Neural cell (in vitro differentiated cells): ENCODE measurements at regions not wholly inside any gene's neighbourhood (a gene's known extent, or its start where the extent isn't known, plus 50 kb on each side); places are given as distances from the start of the nearest gene placed in this dataset.

Experiments
- H2AFZ ChIP-seq: fragments of 200-600, 300-800 bp; sonication (generic), shearing (Covaris generic); 2 replicates; pipeline ENCODE4 v1.6.0; 2014; ENCODE audit warnings: low read depth, mild to moderate bottlenecking, antibody characterized with exemption, low read length, moderate library complexity
- H3F3A ChIP-seq: fragments of 200-600 bp; shearing (Covaris generic); 2 replicates; pipeline ENCODE4 v1.6.1; 2016; ENCODE audit warnings: mild to moderate bottlenecking, moderate library complexity, mixed read lengths, antibody characterized with exemption, low read length; ENCODE audit not compliant: insufficient read depth, poor library complexity, severe bottlenecking
- H3K27ac ChIP-seq: fragments of 200-600, 300-800 bp; sonication (generic), shearing (Covaris generic); 2 replicates; pipeline ENCODE4 v1.5.1; 2014; ENCODE audit warnings: mild to moderate bottlenecking, low read length, moderate library complexity
- H3K27me3 ChIP-seq: fragments of 300-800, 200-600 bp; sonication (generic), shearing (Covaris generic); 2 replicates; pipeline ENCODE4 v1.6.0; 2014; ENCODE audit warnings: mild to moderate bottlenecking, low read depth, low read length, moderate library complexity; ENCODE audit not compliant: insufficient read depth
- H3K36me3 ChIP-seq: fragments of 300-800, 200-600 bp; sonication (generic), shearing (Covaris generic); 2 replicates; pipeline ENCODE4 v1.5.1; 2014; ENCODE audit warnings: mild to moderate bottlenecking, antibody characterized with exemption, low read length, moderate library complexity; ENCODE audit not compliant: insufficient read depth
- H3K4me2 ChIP-seq: fragments of 300-800, 200-600 bp; sonication (generic), shearing (Covaris generic); 2 replicates; pipeline ENCODE4 v1.6.0; 2014; ENCODE audit warnings: mild to moderate bottlenecking, low read length
- H3K4me3 ChIP-seq: fragments of 300-800, 200-600 bp; sonication (generic), shearing (Covaris generic); 2 replicates; pipeline ENCODE4 v1.5.1; 2014; ENCODE audit warnings: mild to moderate bottlenecking, low read length, moderate library complexity
- H3K79me2 ChIP-seq: fragments of 200-600 bp; shearing (Covaris generic); replicated peaks from 2 replicates; pipeline ENCODE4 v1.6.0; 2014; ENCODE audit warnings: mild to moderate bottlenecking, low read length, moderate library complexity; ENCODE audit not compliant: insufficient read depth
- H3K9ac ChIP-seq: fragments of 300-800, 200-600 bp; sonication (generic), shearing (Covaris generic); 2 replicates; pipeline ENCODE4 v1.6.1; 2016; ENCODE audit warnings: mild to moderate bottlenecking, low read length, mixed read lengths
- H3K9me2 ChIP-seq: fragments of 200-600 bp; shearing (Covaris generic); 2 replicates; pipeline ENCODE4 v1.6.1; 2016; ENCODE audit warnings: mild to moderate bottlenecking, low read length, mixed read lengths; ENCODE audit not compliant: insufficient read depth
- H3K9me3 ChIP-seq: fragments of 200-600, 300-800 bp; sonication (generic), shearing (Covaris generic); 2 replicates; pipeline ENCODE4 v1.6.1; 2016; ENCODE audit warnings: mild to moderate bottlenecking, mixed run types, low read length, moderate library complexity, mixed read lengths
- H4K20me1 ChIP-seq: fragments of 200-600 bp; shearing (Covaris generic); 2 replicates; pipeline ENCODE4 v1.6.1; 2016; ENCODE audit warnings: mild to moderate bottlenecking, mixed run types; ENCODE audit not compliant: insufficient read depth
- EP300 ChIP-seq: fragments of 450-650 bp; conservative IDR thresholded peaks from 2 replicates; pipeline ENCODE4 v1.6.1; 2014; ENCODE audit warnings: antibody characterized with exemption, mild to moderate bottlenecking, moderate library complexity; ENCODE audit not compliant: poor library complexity, severe bottlenecking
- EZH2 ChIP-seq: fragments of 200-600, 300-800 bp; shearing (Covaris generic), sonication (generic); IDR thresholded peaks from 2 replicates; pipeline ENCODE4 v1.6.1; 2014; ENCODE audit warnings: antibody characterized with exemption, low read length, borderline replicate concordance, mild to moderate bottlenecking; ENCODE audit not compliant: insufficient read depth, poor library complexity, severe bottlenecking
- MXI1 ChIP-seq: fragments of 450-650 bp; conservative IDR thresholded peaks from 2 replicates; pipeline ENCODE4 v1.6.1; 2014; ENCODE audit warnings: antibody characterized with exemption, mild to moderate bottlenecking; ENCODE audit not compliant: poor library complexity, severe bottlenecking
- POLR2AphosphoS5 ChIP-seq: IDR thresholded peaks from 2 replicates; pipeline ENCODE4 v1.6.1; 2012
- RAD21 ChIP-seq: fragments of 450-650 bp; conservative IDR thresholded peaks from 2 replicates; pipeline ENCODE4 v1.6.1; 2014; ENCODE audit warnings: antibody characterized with exemption, mild to moderate bottlenecking, moderate library complexity
- SMC3 ChIP-seq: fragments of 450-650 bp; conservative IDR thresholded peaks from 2 replicates; pipeline ENCODE4 v1.6.1; 2014; ENCODE audit warnings: antibody characterized with exemption, mild to moderate bottlenecking, moderate library complexity; ENCODE audit not compliant: poor library complexity
- TAF1 ChIP-seq: IDR thresholded peaks from 2 replicates; pipeline ENCODE4 v1.6.1; 2012; ENCODE audit warnings: low read depth
- TF ChIP-seq, protein P1 (sequence below): IDR thresholded peaks from 2 replicates; pipeline ENCODE4 v1.6.1; 2012; ENCODE audit warnings: borderline replicate concordance
- TF ChIP-seq, protein P2 (sequence below): fragments of 450-650 bp; IDR thresholded peaks from 2 replicates; pipeline ENCODE4 v1.5.1; 2014; ENCODE audit warnings: antibody characterized with exemption, mild to moderate bottlenecking, moderate library complexity; ENCODE audit not compliant: poor library complexity, severe bottlenecking

DNA sequence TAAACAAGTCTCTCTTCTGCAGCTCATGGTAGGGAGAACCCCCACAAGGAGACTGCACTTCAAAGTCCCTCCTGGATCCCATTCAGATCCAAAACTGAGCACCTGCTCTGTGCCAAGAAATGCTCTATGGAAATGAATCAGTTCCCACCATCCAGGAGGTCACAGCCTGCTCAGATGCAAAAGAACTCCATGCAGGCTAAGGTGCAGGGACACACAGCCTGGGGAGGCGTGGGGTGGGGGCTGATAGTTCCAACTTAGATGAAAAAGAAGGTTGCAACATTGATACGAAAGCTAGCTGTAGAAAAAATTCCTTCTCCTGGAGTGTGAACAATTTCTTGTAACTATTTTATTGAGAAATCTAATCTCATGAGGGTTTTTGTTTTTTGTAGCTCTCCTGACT is 111.0 kb upstream of the TMEM170B start:
- Histone ChIP-seq H3K9ac (no peak overlapping the region), H3K4me3 (no peak overlapping the region), H3K4me2 (no peak overlapping the region), H3K27me3 (no peaks in the 10 kb centered on the region), H3K36me3 (no peaks in the 10 kb centered on the region), H3F3A (no peaks in the 10 kb centered on the region), H3K9me2 (no peaks in the 10 kb centered on the region), H4K20me1 (no peaks in the 10 kb centered on the region), H2AFZ (no peak overlapping the region), H3K79me2 (no peaks in the 10 kb centered on the region), H3K9me3 (no peaks in the 10 kb centered on the region), H3K27ac (no peak overlapping the region)
- no peak for TF ChIP-seq EZH2
- TF ChIP-seq MXI1: no peak
- no peak for TF ChIP-seq RAD21
- TF ChIP-seq, protein P1, sequence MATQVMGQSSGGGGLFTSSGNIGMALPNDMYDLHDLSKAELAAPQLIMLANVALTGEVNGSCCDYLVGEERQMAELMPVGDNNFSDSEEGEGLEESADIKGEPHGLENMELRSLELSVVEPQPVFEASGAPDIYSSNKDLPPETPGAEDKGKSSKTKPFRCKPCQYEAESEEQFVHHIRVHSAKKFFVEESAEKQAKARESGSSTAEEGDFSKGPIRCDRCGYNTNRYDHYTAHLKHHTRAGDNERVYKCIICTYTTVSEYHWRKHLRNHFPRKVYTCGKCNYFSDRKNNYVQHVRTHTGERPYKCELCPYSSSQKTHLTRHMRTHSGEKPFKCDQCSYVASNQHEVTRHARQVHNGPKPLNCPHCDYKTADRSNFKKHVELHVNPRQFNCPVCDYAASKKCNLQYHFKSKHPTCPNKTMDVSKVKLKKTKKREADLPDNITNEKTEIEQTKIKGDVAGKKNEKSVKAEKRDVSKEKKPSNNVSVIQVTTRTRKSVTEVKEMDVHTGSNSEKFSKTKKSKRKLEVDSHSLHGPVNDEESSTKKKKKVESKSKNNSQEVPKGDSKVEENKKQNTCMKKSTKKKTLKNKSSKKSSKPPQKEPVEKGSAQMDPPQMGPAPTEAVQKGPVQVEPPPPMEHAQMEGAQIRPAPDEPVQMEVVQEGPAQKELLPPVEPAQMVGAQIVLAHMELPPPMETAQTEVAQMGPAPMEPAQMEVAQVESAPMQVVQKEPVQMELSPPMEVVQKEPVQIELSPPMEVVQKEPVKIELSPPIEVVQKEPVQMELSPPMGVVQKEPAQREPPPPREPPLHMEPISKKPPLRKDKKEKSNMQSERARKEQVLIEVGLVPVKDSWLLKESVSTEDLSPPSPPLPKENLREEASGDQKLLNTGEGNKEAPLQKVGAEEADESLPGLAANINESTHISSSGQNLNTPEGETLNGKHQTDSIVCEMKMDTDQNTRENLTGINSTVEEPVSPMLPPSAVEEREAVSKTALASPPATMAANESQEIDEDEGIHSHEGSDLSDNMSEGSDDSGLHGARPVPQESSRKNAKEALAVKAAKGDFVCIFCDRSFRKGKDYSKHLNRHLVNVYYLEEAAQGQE: no peak
- TF ChIP-seq POLR2AphosphoS5: no peak
- TF ChIP-seq, protein P2, sequence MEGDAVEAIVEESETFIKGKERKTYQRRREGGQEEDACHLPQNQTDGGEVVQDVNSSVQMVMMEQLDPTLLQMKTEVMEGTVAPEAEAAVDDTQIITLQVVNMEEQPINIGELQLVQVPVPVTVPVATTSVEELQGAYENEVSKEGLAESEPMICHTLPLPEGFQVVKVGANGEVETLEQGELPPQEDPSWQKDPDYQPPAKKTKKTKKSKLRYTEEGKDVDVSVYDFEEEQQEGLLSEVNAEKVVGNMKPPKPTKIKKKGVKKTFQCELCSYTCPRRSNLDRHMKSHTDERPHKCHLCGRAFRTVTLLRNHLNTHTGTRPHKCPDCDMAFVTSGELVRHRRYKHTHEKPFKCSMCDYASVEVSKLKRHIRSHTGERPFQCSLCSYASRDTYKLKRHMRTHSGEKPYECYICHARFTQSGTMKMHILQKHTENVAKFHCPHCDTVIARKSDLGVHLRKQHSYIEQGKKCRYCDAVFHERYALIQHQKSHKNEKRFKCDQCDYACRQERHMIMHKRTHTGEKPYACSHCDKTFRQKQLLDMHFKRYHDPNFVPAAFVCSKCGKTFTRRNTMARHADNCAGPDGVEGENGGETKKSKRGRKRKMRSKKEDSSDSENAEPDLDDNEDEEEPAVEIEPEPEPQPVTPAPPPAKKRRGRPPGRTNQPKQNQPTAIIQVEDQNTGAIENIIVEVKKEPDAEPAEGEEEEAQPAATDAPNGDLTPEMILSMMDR: no peak
- no peak for TF ChIP-seq SMC3
- no peak for TF ChIP-seq TAF1
- no peak for TF ChIP-seq EP300

DNA sequence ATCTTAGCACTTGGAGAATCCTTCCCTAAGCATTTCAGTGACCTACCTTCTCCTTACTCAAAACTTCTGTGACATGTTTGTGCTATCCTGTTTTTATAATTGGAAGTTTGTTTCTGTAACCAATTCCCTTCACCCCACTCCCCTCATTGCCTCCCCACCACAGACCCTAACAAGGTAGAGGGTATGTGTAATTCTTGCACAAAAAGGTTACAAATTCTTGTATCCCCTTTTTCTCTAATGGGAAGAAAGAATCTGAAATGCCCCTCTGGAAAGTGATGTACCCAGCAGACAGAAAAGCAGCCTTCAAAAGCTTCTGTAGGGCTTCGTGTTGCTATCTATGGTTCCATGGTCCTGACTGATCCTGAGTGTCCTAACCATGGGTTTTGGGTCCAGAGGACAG is 111.7 kb upstream of the TMEM170B start:
- Histone ChIP-seq H3K4me2 (no peak overlapping the region), H3K36me3 (no peaks in the 10 kb centered on the region), H3K27ac (no peak overlapping the region), H2AFZ (no peak overlapping the region), H4K20me1 (no peaks in the 10 kb centered on the region), H3K9me2 (no peaks in the 10 kb centered on the region), H3K27me3 (no peaks in the 10 kb centered on the region), H3K9me3 (no peaks in the 10 kb centered on the region), H3K4me3 (no peak overlapping the region), H3K79me2 (no peaks in the 10 kb centered on the region), H3K9ac (no peak overlapping the region), H3F3A (no peaks in the 10 kb centered on the region)
- TF ChIP-seq, protein P1: no peak
- TF ChIP-seq MXI1: no peak
- TF ChIP-seq RAD21: no peak
- no peak for TF ChIP-seq TAF1
- TF ChIP-seq EP300: no peak
- no peak for TF ChIP-seq POLR2AphosphoS5
- TF ChIP-seq EZH2: no peak
- TF ChIP-seq, protein P2: no peak
- TF ChIP-seq SMC3: no peak
